MM.1S (cell line): ENCODE measurements at regions not wholly inside any gene's neighbourhood (a gene's known extent, or its start where the extent isn't known, plus 50 kb on each side); places are given as distances from the start of the nearest gene placed in this dataset.

Experiments
- CTCF ChIP-seq: fragments of 300-600 bp; sonication (generic); IDR thresholded peaks from 2 replicates; pipeline ENCODE4 v1.5.1; 2016; ENCODE audit warnings: antibody characterized with exemption, low read length, mixed read lengths
- EZH2 ChIP-seq: fragments of 300-600 bp; sonication (generic); optimal IDR thresholded peaks from 2 replicates; pipeline ENCODE3; 2017; ENCODE audit warnings: low read depth, mild to moderate bottlenecking, antibody characterized with exemption, low read length, mixed read lengths
- EZH2phosphoT487 ChIP-seq: fragments of 300-600 bp; sonication (generic); IDR thresholded peaks from 2 replicates; pipeline ENCODE4 v1.6.1; 2018; ENCODE audit warnings: antibody characterized with exemption, low read length

- TF ChIP-seq CTCF = no peak
- TF ChIP-seq EZH2 = no peak
- TF ChIP-seq EZH2phosphoT487 = no peak
Observed at GRCh38 chr12:127431594-127431993, 835.4 kb upstream of the TMEM132C start.
